SK-N-SH (cell line): ENCODE measurements at regions not wholly inside any gene's neighbourhood (a gene's known extent, or its start where the extent isn't known, plus 50 kb on each side); places are given as distances from the start of the nearest gene placed in this dataset.

ENCODE experiments used
- CTCF ChIA-PET: fragments of 300-600, 350-600 bp; formaldehyde crosslinking; extraction: SDS; loops from one replicate; lab custom pipeline; 2021; lab: Yijun Ruan, JAX
- POLR2A ChIA-PET: fragments of 350-600 bp; sonication (Branson Sonifier 250); formaldehyde crosslinking; extraction: SDS; loops from one replicate; lab custom pipeline; 2020; ENCODE audit warnings: antibody characterized with exemption, inconsistent platforms; lab: Yijun Ruan, JAX
- DNase-seq: peaks from one replicate; pipeline ENCODE4 v3.0.0; 2012
- H2AFZ ChIP-seq: fragments of 200-600 bp; sonication (generic); 2 replicates; pipeline ENCODE4 v1.8.1; 2016; ENCODE audit warnings: antibody characterized with exemption, mild to moderate bottlenecking, low read depth
- H3F3A ChIP-seq: fragments of 200-600 bp; sonication (generic); replicated peaks from 2 replicates; pipeline ENCODE3; 2016; ENCODE audit warnings: antibody characterized with exemption, mild to moderate bottlenecking; ENCODE audit not compliant: insufficient read depth
- H3K27ac ChIP-seq, 2 experiments: fragments of 200-500 bp in 1 of 2; fragments of 200-600 bp in 1 of 2; sonication (Bioruptor generic) in 1 of 2; sonication (generic), shearing (Covaris generic) in 1 of 2; 2 replicates each; pipeline versions ENCODE4 v1.5.1 to v1.6.1; 2014 to 2016; ENCODE audit warnings: low read depth in 2 of 2, inconsistent platforms in 1 of 2, low read length in 1 of 2, mild to moderate bottlenecking in 1 of 2, mixed read lengths in 1 of 2
- H3K27me3 ChIP-seq: fragments of 200-600 bp; sonication (generic), shearing (Covaris generic); 2 replicates; pipeline ENCODE4 v1.6.1; 2016; ENCODE audit warnings: mixed run types; ENCODE audit not compliant: insufficient read depth
- H3K36me3 ChIP-seq, 2 experiments: fragments of 200-500 bp in 1 of 2; fragments of 200-600 bp in 1 of 2; sonication (Bioruptor generic) in 1 of 2; sonication (generic) in 1 of 2; replicated peaks in 1 of 2; 2 replicates each; pipeline versions ENCODE3 to v1.5.1; 2014 to 2016; ENCODE audit warnings: low read length in 1 of 2, mild to moderate bottlenecking in 1 of 2; ENCODE audit not compliant: insufficient read depth in 2 of 2, control insufficient read depth in 1 of 2
- H3K4me1 ChIP-seq, 2 experiments: fragments of 200-500 bp in 1 of 2; fragments of 200-600 bp in 1 of 2; sonication (Bioruptor generic) in 1 of 2; sonication (generic), shearing (Covaris generic) in 1 of 2; 2 replicates each; pipeline versions ENCODE4 v1.5.1 to v1.6.1; 2014 to 2016; ENCODE audit warnings: low read depth in 1 of 2, low read length in 1 of 2, mixed run types in 1 of 2; ENCODE audit not compliant: insufficient read depth in 2 of 2, control insufficient read depth in 1 of 2
- H3K4me2 ChIP-seq: fragments of 200-600 bp; sonication (generic), shearing (Covaris generic); 2 replicates; pipeline ENCODE4 v1.6.1; 2017; ENCODE audit warnings: mixed run types
- H3K4me3 ChIP-seq, 2 experiments: fragments of 200-500 bp in 1 of 2; fragments of 200-600 bp in 1 of 2; sonication (Bioruptor generic) in 1 of 2; sonication (generic), shearing (Covaris generic) in 1 of 2; 2 replicates each; pipeline versions ENCODE4 v1.5.1 to v1.8.1; 2014 to 2016; ENCODE audit warnings: low read depth in 2 of 2, inconsistent platforms in 1 of 2, low read length in 1 of 2, mild to moderate bottlenecking in 1 of 2, mixed read lengths in 1 of 2, moderate library complexity in 1 of 2
- H3K79me2 ChIP-seq: fragments of 200-600 bp; sonication (generic); 2 replicates; pipeline ENCODE4 v1.8.1; 2017; ENCODE audit warnings: mild to moderate bottlenecking; ENCODE audit not compliant: insufficient read depth
- H3K9ac ChIP-seq: fragments of 200-600 bp; sonication (generic); 2 replicates; pipeline ENCODE4 v1.6.1; 2017; ENCODE audit warnings: mixed run types
- H3K9me2 ChIP-seq: fragments of 200-600 bp; sonication (generic); 2 replicates; pipeline ENCODE4 v1.6.1; 2017; ENCODE audit warnings: mixed run types
- H3K9me3 ChIP-seq: fragments of 200-600 bp; sonication (generic); 2 replicates; pipeline ENCODE4 v1.6.1; 2017; ENCODE audit warnings: mixed run types, mild to moderate bottlenecking, moderate library complexity
- H4K20me1 ChIP-seq: fragments of 200-600 bp; sonication (generic); 2 replicates; pipeline ENCODE4 v1.6.1; 2017; ENCODE audit warnings: mild to moderate bottlenecking, mixed run types; ENCODE audit not compliant: insufficient read depth
- ELF1 ChIP-seq: IDR thresholded peaks from 2 replicates; pipeline ENCODE4 v1.4.0; 2012
- EP300 ChIP-seq, 2 experiments: IDR thresholded peaks; 2 replicates each; pipeline versions ENCODE4 v1.4.0 to v1.6.1; 2012; ENCODE audit warnings: borderline replicate concordance in 1 of 2, low read depth in 1 of 2, low read length in 1 of 2
- EZH2phosphoT487 ChIP-seq: fragments of 200-600 bp; sonication (generic); IDR thresholded peaks from 2 replicates; pipeline ENCODE4 v1.6.1; 2017; ENCODE audit warnings: low read depth, mixed run types, mild to moderate bottlenecking, antibody characterized with exemption, moderate library complexity, borderline replicate concordance
- FOXM1 ChIP-seq: IDR thresholded peaks from 2 replicates; pipeline ENCODE4 v1.4.0; 2012; ENCODE audit warnings: low read depth, mild to moderate bottlenecking
- GATA2 ChIP-seq: sonication (generic); formaldehyde crosslinking; IDR thresholded peaks from 2 replicates; pipeline ENCODE4 v1.5.0; 2020; ENCODE audit warnings: mild to moderate bottlenecking, missing genetic modification reagents
- IRF3 ChIP-seq: fragments of 150-350 bp; IDR thresholded peaks from 2 replicates; pipeline ENCODE4 v1.6.1; 2016; ENCODE audit warnings: mild to moderate bottlenecking, low read depth, low read length
- JUND ChIP-seq: IDR thresholded peaks from 2 replicates; pipeline ENCODE4 v1.4.0; 2012
- MEF2A ChIP-seq: IDR thresholded peaks from 2 replicates; pipeline ENCODE4 v1.4.0; 2012; ENCODE audit warnings: low read depth, borderline replicate concordance
- NFIC ChIP-seq: IDR thresholded peaks from 2 replicates; pipeline ENCODE4 v1.4.0; 2012; ENCODE audit warnings: borderline replicate concordance
- NRF1 ChIP-seq: IDR thresholded peaks from 2 replicates; pipeline ENCODE4 v1.6.1; 2012; ENCODE audit warnings: low read depth, mild to moderate bottlenecking, low read length
- POLR2AphosphoS5 ChIP-seq: IDR thresholded peaks from 2 replicates; pipeline ENCODE4 v1.6.1; 2012; ENCODE audit warnings: low read depth, low read length
- SMC3 ChIP-seq: IDR thresholded peaks from 2 replicates; pipeline ENCODE4 v1.6.1; 2012; ENCODE audit warnings: low read depth, low read length, improper control_type of control experiment
- TEAD4 ChIP-seq: IDR thresholded peaks from 2 replicates; pipeline ENCODE4 v1.4.0; 2012; ENCODE audit warnings: mild to moderate bottlenecking, borderline replicate concordance; ENCODE audit not compliant: insufficient read depth
- USF2 ChIP-seq: fragments of 150-350 bp; IDR thresholded peaks from 2 replicates; pipeline ENCODE4 v1.6.1; 2017; ENCODE audit warnings: antibody characterized with exemption, low read length, low read depth, borderline replicate concordance
- YY1 ChIP-seq: IDR thresholded peaks from 2 replicates; pipeline ENCODE4 v1.4.0; 2012; ENCODE audit warnings: low read depth, mild to moderate bottlenecking
- WGBS: methylation state at CpG from one replicate; pipeline ENCODE4 v1.1.6; 2017; ENCODE audit warnings: low lambda C conversion rate; 5-methylcytosine and 5-hydroxymethylcytosine counted together

- no peaks in the 10 kb centered on the region for H3F3A ChIP-seq
- no peaks in the 10 kb centered on the region for H4K20me1 ChIP-seq
- H3K36me3 ChIP-seq = no peaks in the 10 kb centered on the region
- ChIA-PET CTCF (interaction anchor here (1.2 kb wide), 1 partner anchor 42 kb away, joined by 3 read pairs; no protein-coding TSS in a partner anchor), POLR2A (no interaction called here)
- DNase-seq = no peak
- no peaks in the 10 kb centered on the region for H3K4me1 ChIP-seq
- no peaks in the 10 kb centered on the region for H3K9me2 ChIP-seq
- H3K27me3 ChIP-seq = peaks cover 15% of the 10 kb centered on the region; the same call in 1 of the 2 replicates
- H3K27ac ChIP-seq = no peak overlapping the region
- H3K9me3 ChIP-seq = no peaks in the 10 kb centered on the region
- H2AFZ ChIP-seq = no peak overlapping the region
- 4% methylated on average over 1 of the region's 1 CpG for WGBS
- no peak overlapping the region for H3K4me3 ChIP-seq
- TF ChIP-seq JUND (no peak), NRF1 (no peak), NFIC (no peak), MEF2A (no peak), SMC3 (no peak), GATA2 (CRISPR knock-in tag) (no peak), IRF3 (no peak), YY1 (no peak), ELF1 (no peak), TEAD4 (no peak)
- no peak overlapping the region for H3K9ac ChIP-seq
- H3K79me2 ChIP-seq = no peaks in the 10 kb centered on the region
- no peak overlapping the region for H3K4me2 ChIP-seq
Measured at GRCh38 chr20:22411286-22411626, 173.1 kb downstream of the FOXA2 start.

GRCh38 chr20:22410556-22411130 is 173.7 kb downstream of the FOXA2 start:
- Histone ChIP-seq H3K79me2 (no peaks in the 10 kb centered on the region), H3K4me2 (no peak overlapping the region), H4K20me1 (no peaks in the 10 kb centered on the region), H3K27ac (no peak overlapping the region), H3K27me3 (peaks cover 15% of the 10 kb centered on the region; the same call in 1 of the 2 replicates), H2AFZ (no peak overlapping the region), H3K9ac (no peak overlapping the region), H3K9me3 (no peaks in the 10 kb centered on the region), H3F3A (no peaks in the 10 kb centered on the region), H3K36me3 (no peaks in the 10 kb centered on the region), H3K9me2 (no peaks in the 10 kb centered on the region), H3K4me3 (no peak overlapping the region), H3K4me1 (no peaks in the 10 kb centered on the region)
- no peak for DNase-seq
- ChIA-PET CTCF (interaction anchor here (1.2 kb wide), 1 partner anchor 42 kb away, joined by 3 read pairs; no protein-coding TSS in a partner anchor), POLR2A (no interaction called here)
- TF ChIP-seq NRF1 (no peak), EZH2phosphoT487 (no peak), USF2 (no peak), NFIC (no peak), FOXM1 (no peak), POLR2AphosphoS5 (no peak), EP300 (IDR thresholded peaks at IDR 0.05; ENCODE audit: borderline replicate concordance in 1 of 2, low read depth in 1 of 2, low read length in 1 of 2) (no peak)
- 35% methylated on average over 4 of the region's 4 CpGs for WGBS
